ENCODE measurements at regions not wholly inside any gene's neighbourhood (a gene's known extent, or its start where the extent isn't known, plus 50 kb on each side); places are given as distances from the start of the nearest gene placed in this dataset.
"Not testable (repeated sequence)": the region's sequence is repeated elsewhere in the genome, so short reads cannot be mapped to it uniquely, and the experiment has no call there.

DNA sequence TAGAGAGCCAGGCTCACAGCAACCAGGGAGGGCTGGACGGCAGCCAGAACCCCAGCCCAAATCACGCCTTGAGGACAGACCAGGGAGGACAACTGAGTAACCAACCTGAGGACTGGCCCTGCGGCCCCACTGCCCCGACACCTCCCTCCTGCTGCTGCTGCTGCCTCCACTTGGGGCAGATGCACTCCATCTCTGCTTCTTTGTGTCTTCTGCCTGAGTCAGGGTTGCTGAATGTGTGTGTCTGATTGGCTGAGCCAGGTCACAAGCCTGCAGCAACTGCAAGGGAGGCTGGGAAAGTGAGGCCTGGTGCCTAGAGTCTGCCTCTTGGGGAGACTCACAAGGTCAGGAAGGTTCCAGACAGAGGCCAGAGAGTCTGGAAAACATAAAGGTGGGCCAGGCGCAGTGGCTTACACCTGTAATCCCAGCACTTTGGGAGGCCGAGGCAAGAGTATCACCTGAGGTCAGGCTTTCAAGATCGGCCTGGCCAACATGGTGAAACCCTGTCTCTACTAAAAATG lies 83.4 kb downstream of the ZFP36L2 start (continued):
- TF ChIP-seq, protein P1, sequence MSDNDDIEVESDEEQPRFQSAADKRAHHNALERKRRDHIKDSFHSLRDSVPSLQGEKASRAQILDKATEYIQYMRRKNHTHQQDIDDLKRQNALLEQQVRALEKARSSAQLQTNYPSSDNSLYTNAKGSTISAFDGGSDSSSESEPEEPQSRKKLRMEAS (IDR thresholded peaks at IDR 0.05), result no peak
- TF ChIP-seq CTCF (IDR thresholded peaks at IDR 0.05 in 2 of 3, conservative IDR thresholded peaks at IDR 0.05 in 1 of 3; ENCODE audit: borderline replicate concordance in 1 of 3, insufficient read depth in 1 of 3, low read depth in 2 of 3, low read length in 2 of 3), result peak in 2 of 3 experiments; percentile 22 to 29; a peak in 2 of 6 replicates
- no peak for TF ChIP-seq CEBPB (IDR thresholded peaks at IDR 0.05; ENCODE audit: low read depth)
- TF ChIP-seq SRF (IDR thresholded peaks at IDR 0.05; ENCODE audit: low read depth), result no peak
- no peak for TF ChIP-seq YY1 (IDR thresholded peaks at IDR 0.05; ENCODE audit: extremely low read depth, insufficient replicate concordance, low read depth, low read length)
- no peak for TF ChIP-seq ZNF274 (IDR thresholded peaks at IDR 0.05; ENCODE audit: low read depth, low read length)
- TF ChIP-seq EGR1 (IDR thresholded peaks at IDR 0.05; ENCODE audit: low read depth), result no peak
- TF ChIP-seq ELF1 (IDR thresholded peaks at IDR 0.05; ENCODE audit: borderline replicate concordance, low read depth), result no peak

GRCh38 chr2:43141636-43142151 lies 84.7 kb downstream of the ZFP36L2 start:
- H3K27ac ChIP-seq (ENCODE audit: low read depth, low read length); H3K27me3 ChIP-seq (ENCODE audit: insufficient read depth, low read length); ATAC-seq; H3K9me2 ChIP-seq (ENCODE audit: insufficient read depth); RAD21 ChIA-PET (ENCODE audit: low non-redundant PET in 1 of 2, low total read pairs in 2 of 2, uncharacterized antibody in 2 of 2, unreplicated experiment in 2 of 2); H4K20me1 ChIP-seq (ENCODE audit: insufficient read depth); H3K4me1 ChIP-seq (ENCODE audit: control insufficient read depth in 1 of 2, insufficient read depth in 2 of 2, low read length in 2 of 2); BruUV-seq (replicated peaks); H3K4me3 ChIP-seq (replicated peaks in 1 of 2; ENCODE audit: low read depth in 1 of 2, low read length in 2 of 2); H3K4me2 ChIP-seq (ENCODE audit: low read length); H3K36me3 ChIP-seq (ENCODE audit: control insufficient read depth in 1 of 2, insufficient read depth in 2 of 2, low read length in 2 of 2); H3K9ac ChIP-seq (ENCODE audit: low read length); H3K79me2 ChIP-seq (ENCODE audit: insufficient read depth, low read length); DNase-seq (ENCODE audit: low read depth, low spot score); POLR2A ChIA-PET; H2AFZ ChIP-seq (ENCODE audit: low read depth, low read length, poor library complexity, severe bottlenecking); intact Hi-C loops (cut with micrococcal nuclease); H3K9me3 ChIP-seq (ENCODE audit: control insufficient read depth in 1 of 2, insufficient read depth in 1 of 2, low read depth in 1 of 2, low read length in 2 of 2): not testable (repeated sequence)
- CTCF ChIA-PET, result interaction anchor here (1.1 kb wide), 1 partner anchor 87 kb away, joined by 3 read pairs; no protein-coding TSS in a partner anchor
